WTC11 (cell line): ENCODE measurements at regions not wholly inside any gene's neighbourhood (a gene's known extent, or its start where the extent isn't known, plus 50 kb on each side); places are given as distances from the start of the nearest gene placed in this dataset.

Source experiments
- ATAC-seq: fragments of 200-7000 bp; cut with Tn5 transposase; 2 replicates; pipeline ENCODE4 v1.10.0; 2021; ENCODE audit warnings: mild to moderate bottlenecking, moderate library complexity
- CTCF ChIA-PET: fragments of 300-600 bp; sonication (Branson Sonifier 250); formaldehyde crosslinking; loops from one replicate; lab custom pipeline; 2021; ENCODE audit warnings: antibody characterized with exemption; lab: Charles Lee
- POLR2A ChIA-PET: fragments of 350-600 bp; sonication (Branson Sonifier 250); formaldehyde crosslinking; loops from one replicate; lab custom pipeline; 2021; ENCODE audit warnings: antibody characterized with exemption; lab: Charles Lee
- DNase-seq: peaks from one replicate; pipeline ENCODE4 v3.0.0; 2021; ENCODE audit warnings: low spot score
- H3K27ac Mint-ChIP-seq: 2 replicates; pipeline ENCODE4 v1.8.0; 2021; ENCODE audit warnings: mixed read lengths
- H3K27me3 Mint-ChIP-seq: 2 replicates; pipeline ENCODE4 v1.8.0; 2021; ENCODE audit warnings: low read depth, mild to moderate bottlenecking, moderate library complexity, mixed read lengths
- H3K36me3 Mint-ChIP-seq: 2 replicates; pipeline ENCODE4 v1.8.0; 2021; ENCODE audit warnings: mixed read lengths
- H3K4me1 Mint-ChIP-seq: 2 replicates; pipeline ENCODE4 v1.8.0; 2022; ENCODE audit warnings: mixed read lengths
- H3K4me3 Mint-ChIP-seq: 2 replicates; pipeline ENCODE4 v1.8.0; 2021; ENCODE audit warnings: mild to moderate bottlenecking, moderate library complexity, mixed read lengths
- H3K9me3 Mint-ChIP-seq: 2 replicates; pipeline ENCODE4 v1.8.0; 2021; ENCODE audit warnings: mixed read lengths
- ATF1 ChIP-seq: sonication (generic); formaldehyde crosslinking; IDR thresholded peaks from 2 replicates; pipeline ENCODE4 v1.8.1; 2023; ENCODE audit warnings: mild to moderate bottlenecking, moderate library complexity, missing genetic modification reagents
- EMX1 ChIP-seq: fragments of 250-450 bp; sonication (Bioruptor Pico); IDR thresholded peaks from 2 replicates; pipeline ENCODE4 v1.8.0; 2021; ENCODE audit warnings: mild to moderate bottlenecking
- ETV6 ChIP-seq: sonication (generic); formaldehyde crosslinking; IDR thresholded peaks from 2 replicates; pipeline ENCODE4 v1.8.1; 2022; ENCODE audit warnings: mild to moderate bottlenecking, missing genetic modification reagents
- FOXP1 ChIP-seq: sonication (generic); formaldehyde crosslinking; IDR thresholded peaks from 2 replicates; pipeline ENCODE4 v1.8.0; 2022; ENCODE audit warnings: missing genetic modification reagents, mild to moderate bottlenecking, moderate library complexity, borderline replicate concordance
- GTF2I ChIP-seq: fragments of 250-450 bp; sonication (Bioruptor Pico); conservative IDR thresholded peaks from 2 replicates; pipeline ENCODE4 v1.4.0; 2021; ENCODE audit warnings: mild to moderate bottlenecking
- NR1H2 ChIP-seq: sonication (generic); formaldehyde crosslinking; IDR thresholded peaks from 2 replicates; pipeline ENCODE4 v1.9.0; 2021; ENCODE audit warnings: mild to moderate bottlenecking, moderate library complexity, missing genetic modification reagents
- NR2C2 ChIP-seq: sonication (generic); formaldehyde crosslinking; IDR thresholded peaks from 2 replicates; pipeline ENCODE4 v1.8.0; 2022; ENCODE audit warnings: mild to moderate bottlenecking, missing genetic modification reagents
- NR3C1 ChIP-seq: sonication (generic); formaldehyde crosslinking; conservative IDR thresholded peaks from 2 replicates; pipeline ENCODE4 v1.8.1; 2023; ENCODE audit warnings: low read depth, mild to moderate bottlenecking, missing genetic modification reagents
- PRRX2 ChIP-seq: fragments of 250-450 bp; sonication (Bioruptor Pico); IDR thresholded peaks from 2 replicates; pipeline ENCODE4 v1.8.0; 2021; ENCODE audit warnings: mild to moderate bottlenecking
- RELA ChIP-seq: sonication (generic); formaldehyde crosslinking; IDR thresholded peaks from 2 replicates; pipeline ENCODE4 v1.8.1; 2022; ENCODE audit warnings: missing genetic modification reagents, mild to moderate bottlenecking, borderline replicate concordance
- RORB ChIP-seq: fragments of 250-450 bp; sonication (Bioruptor Pico); IDR thresholded peaks from 2 replicates; pipeline ENCODE4 v1.9.0; 2021; ENCODE audit warnings: mild to moderate bottlenecking
- SMAD4 ChIP-seq: sonication (generic); formaldehyde crosslinking; IDR thresholded peaks from 2 replicates; pipeline ENCODE4 v1.8.0; 2022; ENCODE audit warnings: mild to moderate bottlenecking, missing genetic modification reagents
- SOX15 ChIP-seq: fragments of 250-450 bp; sonication (Bioruptor Pico); IDR thresholded peaks from 2 replicates; pipeline ENCODE4 v1.9.0; 2021; ENCODE audit warnings: mild to moderate bottlenecking
- ZBTB21 ChIP-seq: sonication (generic); formaldehyde crosslinking; IDR thresholded peaks from 2 replicates; pipeline ENCODE4 v1.8.1; 2023; ENCODE audit warnings: mild to moderate bottlenecking, missing genetic modification reagents, borderline replicate concordance
- ZNF121 ChIP-seq: sonication (generic); formaldehyde crosslinking; IDR thresholded peaks from 2 replicates; pipeline ENCODE4 v1.8.0; 2023; ENCODE audit warnings: missing genetic modification reagents
- ZNF232 ChIP-seq: sonication (generic); formaldehyde crosslinking; IDR thresholded peaks from 2 replicates; pipeline ENCODE4 v1.8.0; 2022; ENCODE audit warnings: mild to moderate bottlenecking, missing genetic modification reagents
- ZNF263 ChIP-seq: sonication (generic); formaldehyde crosslinking; IDR thresholded peaks from 2 replicates; pipeline ENCODE4 v1.8.1; 2022; ENCODE audit warnings: low read depth, mild to moderate bottlenecking, moderate library complexity, missing genetic modification reagents
- ZNF396 ChIP-seq: fragments of 250-450 bp; sonication (Bioruptor Pico); IDR thresholded peaks from 2 replicates; pipeline ENCODE4 v1.8.0; 2021; ENCODE audit warnings: mild to moderate bottlenecking, moderate library complexity, borderline replicate concordance
- TF ChIP-seq, protein P1 (sequence below): fragments of 250-450 bp; sonication (Bioruptor Pico); IDR thresholded peaks from 2 replicates; pipeline ENCODE4 v1.9.0; 2021; ENCODE audit warnings: mild to moderate bottlenecking
- TF ChIP-seq, protein P2 (sequence below): sonication (generic); formaldehyde crosslinking; conservative IDR thresholded peaks from 2 replicates; pipeline ENCODE4 v1.8.1; 2022; ENCODE audit warnings: mild to moderate bottlenecking, missing genetic modification reagents
- TF ChIP-seq, protein P3 (sequence below): sonication (generic); formaldehyde crosslinking; IDR thresholded peaks from 2 replicates; pipeline ENCODE4 v1.8.1; 2023; ENCODE audit warnings: mild to moderate bottlenecking, missing genetic modification reagents
- TF ChIP-seq, protein P4 (sequence below): fragments of 200-600 bp; IDR thresholded peaks from 2 replicates; pipeline ENCODE4 v1.8.0; 2022; ENCODE audit warnings: antibody characterized with exemption
- TF ChIP-seq, protein P5 (sequence below): fragments of 250-450 bp; sonication (Bioruptor Pico); IDR thresholded peaks from 2 replicates; pipeline ENCODE4 v1.9.0; 2021; ENCODE audit warnings: mild to moderate bottlenecking, borderline replicate concordance
- TF ChIP-seq, protein P6 (sequence below): sonication (generic); formaldehyde crosslinking; conservative IDR thresholded peaks from 2 replicates; pipeline ENCODE4 v1.8.1; 2023; ENCODE audit warnings: mild to moderate bottlenecking, low read depth, missing genetic modification reagents, moderate library complexity

DNA sequence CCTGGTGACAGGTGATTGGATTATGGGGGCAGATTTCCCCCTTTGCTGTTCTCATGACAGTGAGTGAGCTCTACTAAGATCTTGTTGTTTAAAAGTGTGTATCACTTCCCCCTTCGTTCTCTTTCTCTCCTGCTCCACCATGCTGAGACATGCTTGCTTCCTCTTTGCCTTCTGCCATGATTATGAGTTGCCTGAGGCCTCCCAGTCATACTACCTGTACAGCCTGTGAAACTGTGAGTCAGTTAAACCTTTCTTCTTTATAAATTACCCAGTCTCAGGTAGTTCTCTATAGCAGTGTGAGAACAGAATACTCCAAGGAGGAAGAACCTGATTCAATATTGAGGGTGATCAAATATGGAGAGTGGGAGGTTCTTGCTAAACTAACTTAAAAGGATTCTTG, 724.9 kb downstream of the DOK5 start:
- DNase-seq = no peak
- H3K4me1 Mint-ChIP-seq = no peaks in the 10 kb centered on the region
- no peak for ATAC-seq
- peaks cover 60% of the 10 kb centered on the region for H3K36me3 Mint-ChIP-seq
- POLR2A ChIA-PET = no interaction called here
- TF ChIP-seq ETV6 (CRISPR knock-in tag) = no peak
- TF ChIP-seq, protein P1, sequence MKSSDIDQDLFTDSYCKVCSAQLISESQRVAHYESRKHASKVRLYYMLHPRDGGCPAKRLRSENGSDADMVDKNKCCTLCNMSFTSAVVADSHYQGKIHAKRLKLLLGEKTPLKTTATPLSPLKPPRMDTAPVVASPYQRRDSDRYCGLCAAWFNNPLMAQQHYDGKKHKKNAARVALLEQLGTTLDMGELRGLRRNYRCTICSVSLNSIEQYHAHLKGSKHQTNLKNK = no peak
- TF ChIP-seq ZNF263 = no peak
- no peak for TF ChIP-seq ZNF121 (CRISPR knock-in tag)
- TF ChIP-seq, protein P2, sequence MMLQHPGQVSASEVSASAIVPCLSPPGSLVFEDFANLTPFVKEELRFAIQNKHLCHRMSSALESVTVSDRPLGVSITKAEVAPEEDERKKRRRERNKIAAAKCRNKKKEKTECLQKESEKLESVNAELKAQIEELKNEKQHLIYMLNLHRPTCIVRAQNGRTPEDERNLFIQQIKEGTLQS = no peak
- TF ChIP-seq, protein P3, sequence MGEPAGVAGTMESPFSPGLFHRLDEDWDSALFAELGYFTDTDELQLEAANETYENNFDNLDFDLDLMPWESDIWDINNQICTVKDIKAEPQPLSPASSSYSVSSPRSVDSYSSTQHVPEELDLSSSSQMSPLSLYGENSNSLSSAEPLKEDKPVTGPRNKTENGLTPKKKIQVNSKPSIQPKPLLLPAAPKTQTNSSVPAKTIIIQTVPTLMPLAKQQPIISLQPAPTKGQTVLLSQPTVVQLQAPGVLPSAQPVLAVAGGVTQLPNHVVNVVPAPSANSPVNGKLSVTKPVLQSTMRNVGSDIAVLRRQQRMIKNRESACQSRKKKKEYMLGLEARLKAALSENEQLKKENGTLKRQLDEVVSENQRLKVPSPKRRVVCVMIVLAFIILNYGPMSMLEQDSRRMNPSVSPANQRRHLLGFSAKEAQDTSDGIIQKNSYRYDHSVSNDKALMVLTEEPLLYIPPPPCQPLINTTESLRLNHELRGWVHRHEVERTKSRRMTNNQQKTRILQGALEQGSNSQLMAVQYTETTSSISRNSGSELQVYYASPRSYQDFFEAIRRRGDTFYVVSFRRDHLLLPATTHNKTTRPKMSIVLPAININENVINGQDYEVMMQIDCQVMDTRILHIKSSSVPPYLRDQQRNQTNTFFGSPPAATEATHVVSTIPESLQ (CRISPR knock-in tag) = no peak
- no peak for TF ChIP-seq SOX15 (CRISPR knock-in tag)
- TF ChIP-seq PRRX2 = no peak
- no peak for TF ChIP-seq NR3C1 (CRISPR knock-in tag)
- no peak for TF ChIP-seq EMX1 (CRISPR knock-in tag)
- TF ChIP-seq RORB = no peak
- TF ChIP-seq GTF2I (CRISPR knock-in tag) = no peak
- TF ChIP-seq RELA (CRISPR knock-in tag) = no peak
- TF ChIP-seq, protein P4, sequence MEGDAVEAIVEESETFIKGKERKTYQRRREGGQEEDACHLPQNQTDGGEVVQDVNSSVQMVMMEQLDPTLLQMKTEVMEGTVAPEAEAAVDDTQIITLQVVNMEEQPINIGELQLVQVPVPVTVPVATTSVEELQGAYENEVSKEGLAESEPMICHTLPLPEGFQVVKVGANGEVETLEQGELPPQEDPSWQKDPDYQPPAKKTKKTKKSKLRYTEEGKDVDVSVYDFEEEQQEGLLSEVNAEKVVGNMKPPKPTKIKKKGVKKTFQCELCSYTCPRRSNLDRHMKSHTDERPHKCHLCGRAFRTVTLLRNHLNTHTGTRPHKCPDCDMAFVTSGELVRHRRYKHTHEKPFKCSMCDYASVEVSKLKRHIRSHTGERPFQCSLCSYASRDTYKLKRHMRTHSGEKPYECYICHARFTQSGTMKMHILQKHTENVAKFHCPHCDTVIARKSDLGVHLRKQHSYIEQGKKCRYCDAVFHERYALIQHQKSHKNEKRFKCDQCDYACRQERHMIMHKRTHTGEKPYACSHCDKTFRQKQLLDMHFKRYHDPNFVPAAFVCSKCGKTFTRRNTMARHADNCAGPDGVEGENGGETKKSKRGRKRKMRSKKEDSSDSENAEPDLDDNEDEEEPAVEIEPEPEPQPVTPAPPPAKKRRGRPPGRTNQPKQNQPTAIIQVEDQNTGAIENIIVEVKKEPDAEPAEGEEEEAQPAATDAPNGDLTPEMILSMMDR = no peak
- TF ChIP-seq, all 79 proteins: peak for 0
- no peak overlapping the region for H3K27ac Mint-ChIP-seq
- CTCF ChIA-PET = no interaction called here
- peaks cover 4% of the 10 kb centered on the region; the same call in 1 of the 2 replicates for H3K27me3 Mint-ChIP-seq
- peaks cover 71% of the 10 kb centered on the region for H3K9me3 Mint-ChIP-seq
- no peak overlapping the region for H3K4me3 Mint-ChIP-seq

DNA sequence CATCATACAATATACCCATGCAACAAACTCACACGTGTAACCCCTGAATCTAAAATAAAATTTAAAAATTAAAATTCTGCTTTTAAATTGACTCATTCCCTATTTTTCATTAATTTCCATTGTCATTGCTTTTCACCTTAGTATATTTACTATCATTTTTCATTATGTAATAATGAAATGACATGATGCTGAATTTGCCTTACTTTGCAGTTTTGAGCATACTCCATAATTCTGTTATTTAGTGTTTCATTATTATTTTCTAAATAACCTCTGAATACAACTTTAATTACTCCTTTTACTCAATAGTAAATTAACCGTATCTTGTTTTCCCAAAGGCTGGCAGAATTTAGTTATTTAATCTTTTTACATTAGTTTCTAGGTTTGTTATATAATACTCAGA, 719.6 kb downstream of the DOK5 start:
- ChIA-PET CTCF (no interaction called here), POLR2A (no interaction called here)
- Mint-ChIP-seq H3K36me3 (peaks cover 54% of the 10 kb centered on the region), H3K27me3 (peaks cover 9% of the 10 kb centered on the region), H3K27ac (no peak overlapping the region), H3K4me3 (no peak overlapping the region), H3K4me1 (no peaks in the 10 kb centered on the region), H3K9me3 (peaks cover 62% of the 10 kb centered on the region)
- no peak for ATAC-seq
- TF ChIP-seq ZNF396 (CRISPR knock-in tag) = no peak
- TF ChIP-seq GTF2I (CRISPR knock-in tag) = no peak
- TF ChIP-seq, protein P5, sequence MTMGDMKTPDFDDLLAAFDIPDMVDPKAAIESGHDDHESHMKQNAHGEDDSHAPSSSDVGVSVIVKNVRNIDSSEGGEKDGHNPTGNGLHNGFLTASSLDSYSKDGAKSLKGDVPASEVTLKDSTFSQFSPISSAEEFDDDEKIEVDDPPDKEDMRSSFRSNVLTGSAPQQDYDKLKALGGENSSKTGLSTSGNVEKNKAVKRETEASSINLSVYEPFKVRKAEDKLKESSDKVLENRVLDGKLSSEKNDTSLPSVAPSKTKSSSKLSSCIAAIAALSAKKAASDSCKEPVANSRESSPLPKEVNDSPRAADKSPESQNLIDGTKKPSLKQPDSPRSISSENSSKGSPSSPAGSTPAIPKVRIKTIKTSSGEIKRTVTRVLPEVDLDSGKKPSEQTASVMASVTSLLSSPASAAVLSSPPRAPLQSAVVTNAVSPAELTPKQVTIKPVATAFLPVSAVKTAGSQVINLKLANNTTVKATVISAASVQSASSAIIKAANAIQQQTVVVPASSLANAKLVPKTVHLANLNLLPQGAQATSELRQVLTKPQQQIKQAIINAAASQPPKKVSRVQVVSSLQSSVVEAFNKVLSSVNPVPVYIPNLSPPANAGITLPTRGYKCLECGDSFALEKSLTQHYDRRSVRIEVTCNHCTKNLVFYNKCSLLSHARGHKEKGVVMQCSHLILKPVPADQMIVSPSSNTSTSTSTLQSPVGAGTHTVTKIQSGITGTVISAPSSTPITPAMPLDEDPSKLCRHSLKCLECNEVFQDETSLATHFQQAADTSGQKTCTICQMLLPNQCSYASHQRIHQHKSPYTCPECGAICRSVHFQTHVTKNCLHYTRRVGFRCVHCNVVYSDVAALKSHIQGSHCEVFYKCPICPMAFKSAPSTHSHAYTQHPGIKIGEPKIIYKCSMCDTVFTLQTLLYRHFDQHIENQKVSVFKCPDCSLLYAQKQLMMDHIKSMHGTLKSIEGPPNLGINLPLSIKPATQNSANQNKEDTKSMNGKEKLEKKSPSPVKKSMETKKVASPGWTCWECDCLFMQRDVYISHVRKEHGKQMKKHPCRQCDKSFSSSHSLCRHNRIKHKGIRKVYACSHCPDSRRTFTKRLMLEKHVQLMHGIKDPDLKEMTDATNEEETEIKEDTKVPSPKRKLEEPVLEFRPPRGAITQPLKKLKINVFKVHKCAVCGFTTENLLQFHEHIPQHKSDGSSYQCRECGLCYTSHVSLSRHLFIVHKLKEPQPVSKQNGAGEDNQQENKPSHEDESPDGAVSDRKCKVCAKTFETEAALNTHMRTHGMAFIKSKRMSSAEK = no peak
- no peak for TF ChIP-seq ZBTB21
- TF ChIP-seq ZNF232 = no peak
- TF ChIP-seq, protein P6, sequence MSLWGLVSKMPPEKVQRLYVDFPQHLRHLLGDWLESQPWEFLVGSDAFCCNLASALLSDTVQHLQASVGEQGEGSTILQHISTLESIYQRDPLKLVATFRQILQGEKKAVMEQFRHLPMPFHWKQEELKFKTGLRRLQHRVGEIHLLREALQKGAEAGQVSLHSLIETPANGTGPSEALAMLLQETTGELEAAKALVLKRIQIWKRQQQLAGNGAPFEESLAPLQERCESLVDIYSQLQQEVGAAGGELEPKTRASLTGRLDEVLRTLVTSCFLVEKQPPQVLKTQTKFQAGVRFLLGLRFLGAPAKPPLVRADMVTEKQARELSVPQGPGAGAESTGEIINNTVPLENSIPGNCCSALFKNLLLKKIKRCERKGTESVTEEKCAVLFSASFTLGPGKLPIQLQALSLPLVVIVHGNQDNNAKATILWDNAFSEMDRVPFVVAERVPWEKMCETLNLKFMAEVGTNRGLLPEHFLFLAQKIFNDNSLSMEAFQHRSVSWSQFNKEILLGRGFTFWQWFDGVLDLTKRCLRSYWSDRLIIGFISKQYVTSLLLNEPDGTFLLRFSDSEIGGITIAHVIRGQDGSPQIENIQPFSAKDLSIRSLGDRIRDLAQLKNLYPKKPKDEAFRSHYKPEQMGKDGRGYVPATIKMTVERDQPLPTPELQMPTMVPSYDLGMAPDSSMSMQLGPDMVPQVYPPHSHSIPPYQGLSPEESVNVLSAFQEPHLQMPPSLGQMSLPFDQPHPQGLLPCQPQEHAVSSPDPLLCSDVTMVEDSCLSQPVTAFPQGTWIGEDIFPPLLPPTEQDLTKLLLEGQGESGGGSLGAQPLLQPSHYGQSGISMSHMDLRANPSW (CRISPR knock-in tag) = no peak
- no peak for TF ChIP-seq NR2C2 (CRISPR knock-in tag)
- no peak for TF ChIP-seq RELA (CRISPR knock-in tag)
- no peak for TF ChIP-seq ATF1 (CRISPR knock-in tag)
- TF ChIP-seq FOXP1 (CRISPR knock-in tag) = no peak
- TF ChIP-seq SMAD4 = no peak
- no peak for TF ChIP-seq NR1H2
- DNase-seq = no peak
